Ascending aorta (tissue), 2 donors: ENCODE measurements at regions not wholly inside any gene's neighbourhood (a gene's known extent, or its start where the extent isn't known, plus 50 kb on each side); places are given as distances from the start of the nearest gene placed in this dataset.

Source experiments
- DNase-seq, 2 donors: peaks; one replicate each; pipeline ENCODE4 v3.0.0-alpha.2; 2019; ENCODE audit warnings: low spot score in 2 of 2
- H3K27ac ChIP-seq, 2 donors: fragments of 200-600 bp; sonication (generic); one replicate each; pipeline ENCODE4 v1.5.1; 2016 to 2017; ENCODE audit warnings: mild to moderate bottlenecking in 1 of 2
- H3K27me3 ChIP-seq: fragments of 200-600 bp; sonication (generic); one replicate; pipeline ENCODE4 v1.5.1; 2017
- H3K36me3 ChIP-seq, 2 donors: fragments of 200-600 bp; sonication (generic); one replicate each; pipeline ENCODE4 v1.5.1; 2016
- H3K4me1 ChIP-seq, 2 donors: fragments of 200-600 bp; sonication (generic); one replicate each; pipeline ENCODE4 v1.5.1; 2016 to 2017; ENCODE audit warnings: mild to moderate bottlenecking in 1 of 2
- H3K4me3 ChIP-seq, 2 donors: fragments of 200-600 bp; sonication (generic); one replicate each; pipeline ENCODE4 v1.5.1; 2016 to 2017; ENCODE audit warnings: mild to moderate bottlenecking in 1 of 2
- H3K9me3 ChIP-seq, 2 donors: fragments of 200-600 bp; sonication (generic); one replicate each; pipeline ENCODE4 v1.5.1; 2016
- intact Hi-C: fragments of 100-400 bp; cut with DNase I; formaldehyde crosslinking; loops from one replicate; pipeline ENCODE4 v1.15.1; 2023
- TF ChIP-seq, protein P1 (sequence below), 3 experiments: fragments of 200-600 bp in 2 of 3; fragments of 450-650 bp in 1 of 3; sonication (generic) in 2 of 3; IDR thresholded peaks; one replicate each; pipeline ENCODE4 v1.5.1; 2016 to 2019; ENCODE audit warnings: antibody characterized with exemption in 3 of 3, mild to moderate bottlenecking in 1 of 3, moderate library complexity in 1 of 3

GRCh38 chr3:106175276-106175675, 306.5 kb upstream of the CBLB start:
- H3K36me3 ChIP-seq: no peaks in the 10 kb centered on the region
- no peaks in the 10 kb centered on the region for H3K27me3 ChIP-seq
- TF ChIP-seq, protein P1, sequence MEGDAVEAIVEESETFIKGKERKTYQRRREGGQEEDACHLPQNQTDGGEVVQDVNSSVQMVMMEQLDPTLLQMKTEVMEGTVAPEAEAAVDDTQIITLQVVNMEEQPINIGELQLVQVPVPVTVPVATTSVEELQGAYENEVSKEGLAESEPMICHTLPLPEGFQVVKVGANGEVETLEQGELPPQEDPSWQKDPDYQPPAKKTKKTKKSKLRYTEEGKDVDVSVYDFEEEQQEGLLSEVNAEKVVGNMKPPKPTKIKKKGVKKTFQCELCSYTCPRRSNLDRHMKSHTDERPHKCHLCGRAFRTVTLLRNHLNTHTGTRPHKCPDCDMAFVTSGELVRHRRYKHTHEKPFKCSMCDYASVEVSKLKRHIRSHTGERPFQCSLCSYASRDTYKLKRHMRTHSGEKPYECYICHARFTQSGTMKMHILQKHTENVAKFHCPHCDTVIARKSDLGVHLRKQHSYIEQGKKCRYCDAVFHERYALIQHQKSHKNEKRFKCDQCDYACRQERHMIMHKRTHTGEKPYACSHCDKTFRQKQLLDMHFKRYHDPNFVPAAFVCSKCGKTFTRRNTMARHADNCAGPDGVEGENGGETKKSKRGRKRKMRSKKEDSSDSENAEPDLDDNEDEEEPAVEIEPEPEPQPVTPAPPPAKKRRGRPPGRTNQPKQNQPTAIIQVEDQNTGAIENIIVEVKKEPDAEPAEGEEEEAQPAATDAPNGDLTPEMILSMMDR (IDR thresholded peaks at IDR 0.05): no peak

GRCh38 chr3:106176734-106177133, 307.9 kb upstream of the CBLB start:
- Histone ChIP-seq H3K4me3 (no peak overlapping the region), H3K36me3 (no peaks in the 10 kb centered on the region), H3K27me3 (no peaks in the 10 kb centered on the region), H3K9me3 (no peaks in the 10 kb centered on the region), H3K27ac (no peak overlapping the region), H3K4me1 (peaks cover 0 to 3% of the 10 kb centered on the region in 2 donors)
- intact Hi-C loops: no loop called here
- TF ChIP-seq, protein P1 (IDR thresholded peaks at IDR 0.05): no peak
- DNase-seq: no peak

More at GRCh38 chr3:106175276-106175675, 306.5 kb upstream of the CBLB start:
- intact Hi-C loops: no loop called here
- Histone ChIP-seq H3K27ac (no peak overlapping the region), H3K4me1 (peaks cover 0 to 3% of the 10 kb centered on the region in 2 donors), H3K4me3 (no peak overlapping the region), H3K9me3 (no peaks in the 10 kb centered on the region)
- DNase-seq: no peak

DNA sequence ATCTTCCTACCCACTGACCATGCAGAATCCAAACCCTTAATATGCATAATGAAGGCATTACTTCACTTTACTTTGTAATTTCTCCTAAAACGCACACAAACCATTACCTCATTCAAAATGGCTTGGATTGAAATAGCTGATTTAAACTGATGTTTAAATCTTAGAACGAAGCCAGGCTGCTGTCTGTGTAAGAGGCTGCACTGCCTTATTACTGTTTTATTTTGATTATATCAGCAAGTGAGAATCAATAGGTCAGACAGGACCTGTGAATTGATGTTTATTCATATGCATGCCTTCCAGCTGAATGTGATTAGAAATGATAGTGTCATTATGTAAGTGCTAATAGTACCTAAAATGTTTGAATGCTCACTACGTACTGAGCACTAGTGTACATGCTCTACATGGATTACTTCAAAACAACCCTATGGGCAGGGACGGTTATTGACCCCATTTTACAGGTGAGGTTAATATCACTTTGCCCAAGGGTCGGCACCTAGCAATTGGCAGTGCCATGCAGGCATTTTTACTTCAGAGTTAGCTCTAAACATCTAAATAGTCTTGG, 314.2 kb upstream of the CBLB start:
- TF ChIP-seq, protein P1 (IDR thresholded peaks at IDR 0.05): no peak
- Histone ChIP-seq H3K9me3 (no peaks in the 10 kb centered on the region), H3K27ac (no peak overlapping the region), H3K4me3 (no peak overlapping the region), H3K36me3 (no peaks in the 10 kb centered on the region), H3K4me1 (no peaks in the 10 kb centered on the region), H3K27me3 (no peaks in the 10 kb centered on the region)
- no peak for DNase-seq
- intact Hi-C loops: no loop called here

DNA sequence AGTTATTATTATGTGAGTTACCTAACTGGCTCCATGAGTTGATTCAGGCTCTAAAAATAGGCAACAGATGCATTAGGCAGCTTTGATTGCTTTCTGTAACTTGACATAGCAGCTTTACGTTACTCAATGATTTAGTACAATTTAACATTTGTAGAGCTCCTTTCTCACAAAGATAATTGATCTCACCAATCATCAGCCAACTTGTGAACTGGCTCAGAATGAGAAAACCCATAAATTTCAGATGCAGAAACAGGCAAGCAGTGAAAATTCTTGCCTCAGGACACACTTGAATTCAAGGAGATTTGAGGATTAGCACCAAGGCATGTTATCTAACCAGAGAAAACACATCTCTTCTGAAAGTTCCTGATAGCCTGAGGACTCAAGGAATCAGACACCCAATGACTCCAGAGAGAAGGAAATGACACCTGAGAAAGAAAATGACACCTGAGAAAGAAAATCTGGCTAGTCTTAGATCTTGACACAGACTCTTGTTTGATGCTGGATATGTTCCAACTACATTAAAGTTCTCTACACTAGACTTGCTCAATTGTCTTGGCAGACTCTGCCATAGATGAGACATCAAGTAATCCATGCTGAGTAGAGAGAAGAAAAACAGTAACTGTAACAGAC, 315.1 kb upstream of the CBLB start:
- no peaks in the 10 kb centered on the region for H3K36me3 ChIP-seq
- no peaks in the 10 kb centered on the region for H3K9me3 ChIP-seq
- H3K27ac ChIP-seq: no peak overlapping the region
- no peaks in the 10 kb centered on the region for H3K4me1 ChIP-seq
- intact Hi-C loops: no loop called here
- no peak for DNase-seq
- H3K27me3 ChIP-seq: no peaks in the 10 kb centered on the region
- TF ChIP-seq, protein P1 (IDR thresholded peaks at IDR 0.05): no peak
- no peak overlapping the region for H3K4me3 ChIP-seq

GRCh38 chr3:106184540-106185457, 316.0 kb upstream of the CBLB start:
- H3K4me3 ChIP-seq: no peak overlapping the region
- DNase-seq: no peak
- no peaks in the 10 kb centered on the region for H3K4me1 ChIP-seq
- H3K27me3 ChIP-seq: no peaks in the 10 kb centered on the region
- intact Hi-C loops: no loop called here
- no peaks in the 10 kb centered on the region for H3K9me3 ChIP-seq
- no peak overlapping the region for H3K27ac ChIP-seq
- H3K36me3 ChIP-seq: no peaks in the 10 kb centered on the region
- TF ChIP-seq, protein P1 (IDR thresholded peaks at IDR 0.05): no peak
